ENCODE measurements at regions not wholly inside any gene's neighbourhood (a gene's known extent, or its start where the extent isn't known, plus 50 kb on each side); places are given as distances from the start of the nearest gene placed in this dataset.

- no peak overlapping the region for H3K27ac ChIP-seq
- DNase-seq (ENCODE audit: low spot score) = no peak
- POLR2A ChIA-PET (ENCODE audit: low non-redundant PET) = no interaction called here
- CTCF ChIA-PET = no interaction called here
- no peak for TF ChIP-seq CTCF (conservative IDR thresholded peaks at IDR 0.05; ENCODE audit: low read depth)
Measured at GRCh38 chr16:20242568-20243255, 84.6 kb downstream of the GP2 start.

- ChIA-PET POLR2A (ENCODE audit: low non-redundant PET) (no interaction called here), CTCF (no interaction called here)
- TF ChIP-seq CTCF (conservative IDR thresholded peaks at IDR 0.05; ENCODE audit: low read depth) = no peak
- no peak overlapping the region for H3K27ac ChIP-seq
- DNase-seq (ENCODE audit: low spot score) = no peak
Measured at GRCh38 chr16:20241321-20241720, 86.0 kb downstream of the GP2 start.

GRCh38 chr16:20236579-20237289 lies 90.6 kb downstream of the GP2 start:
- ChIA-PET CTCF (no interaction called here), POLR2A (ENCODE audit: low non-redundant PET) (no interaction called here)
- H3K27ac ChIP-seq = no peak overlapping the region
- TF ChIP-seq CTCF (conservative IDR thresholded peaks at IDR 0.05; ENCODE audit: low read depth) = no peak
- no peak for DNase-seq (ENCODE audit: low spot score)

- no peak for DNase-seq (ENCODE audit: low spot score)
- ChIA-PET POLR2A (ENCODE audit: low non-redundant PET) (no interaction called here), CTCF (interaction anchor here (1.0 kb wide), 1 partner anchor 318 kb away, joined by 3 read pairs; no protein-coding TSS in a partner anchor)
- no peak for TF ChIP-seq CTCF (conservative IDR thresholded peaks at IDR 0.05; ENCODE audit: low read depth)
- no peak overlapping the region for H3K27ac ChIP-seq
Measured at GRCh38 chr16:20225228-20225733, 102.0 kb downstream of the GP2 start.

GRCh38 chr16:20221208-20221607 lies 106.1 kb downstream of the GP2 start:
- H3K27ac ChIP-seq = no peak overlapping the region
- no peak for TF ChIP-seq CTCF (conservative IDR thresholded peaks at IDR 0.05; ENCODE audit: low read depth)
- no peak for DNase-seq (ENCODE audit: low spot score)
- ChIA-PET CTCF (no interaction called here), POLR2A (ENCODE audit: low non-redundant PET) (no interaction called here)

- POLR2A ChIA-PET (ENCODE audit: low non-redundant PET) = no interaction called here
- no peak for TF ChIP-seq CTCF (conservative IDR thresholded peaks at IDR 0.05; ENCODE audit: low read depth)
- H3K27ac ChIP-seq = no peak overlapping the region
- CTCF ChIA-PET = no interaction called here
- DNase-seq (ENCODE audit: low spot score) = no peak
Measured at GRCh38 chr16:20218093-20218492, 109.2 kb downstream of the GP2 start.

Measured in RWPE1 (cell line).